ENCODE measurements at regions not wholly inside any gene's neighbourhood (a gene's known extent, or its start where the extent isn't known, plus 50 kb on each side); places are given as distances from the start of the nearest gene placed in this dataset.

- CTCF ChIA-PET: no interaction called here
- in situ Hi-C loops (cut with MboI; ENCODE audit: low sequenced_read_pairs): no loop called here
- no peaks in the 10 kb centered on the region for H3K79me1 ChIP-seq (ENCODE audit: low read depth in 1 of 2, low read length in 2 of 2)
- no peak overlapping the region for H3K23ac ChIP-seq (ENCODE audit: low read depth, low read length)
- POLR2A ChIA-PET (ENCODE audit: unreplicated experiment): no interaction called here
- H3K18ac ChIP-seq (ENCODE audit: low read depth, low read length): no peak overlapping the region
- TF ChIP-seq BHLHE40 (IDR thresholded peaks at IDR 0.05; ENCODE audit: low read depth, low read length) (no peak), RAD21 (IDR thresholded peaks at IDR 0.05; ENCODE audit: low read length) (no peak)
- BruUV-seq (replicated peaks): no TSS peak
- H3K4me2 ChIP-seq (ENCODE audit: low read depth, low read length): no peak overlapping the region
- dilution Hi-C loops (cut with HindIII; ENCODE audit: low sequenced_read_pairs, unreplicated experiment): no loop called here
- H3K14ac ChIP-seq (replicated peaks; ENCODE audit: low read depth, low read length): no peak overlapping the region
- no peak overlapping the region for H2BK5ac ChIP-seq (ENCODE audit: low read depth, low read length, poor library complexity, severe bottlenecking)
- 77% methylated on average over 14 of the region's 28 CpGs; no CpG with 5 or more reads in 1 of the 2 experiments for WGBS, 2 experiments (ENCODE audit: extremely low coverage in 2 of 2, insufficient read length in 1 of 2)
- H3K9me1 ChIP-seq (ENCODE audit: insufficient read depth, low read length): no peaks in the 10 kb centered on the region
- H4K20me1 ChIP-seq (ENCODE audit: insufficient read depth, low read length): no peaks in the 10 kb centered on the region
- H3K36me3 ChIP-seq (ENCODE audit: control insufficient read depth, insufficient read depth, low read length): no peaks in the 10 kb centered on the region
- H3K4me1 ChIP-seq (ENCODE audit: control insufficient read depth, insufficient read depth, low read length): no peaks in the 10 kb centered on the region
- peaks cover 20% of the 10 kb centered on the region for H3K27me3 ChIP-seq (ENCODE audit: control insufficient read depth, insufficient read depth, low read length)
- H3K4ac ChIP-seq (ENCODE audit: low read depth, low read length): no peak overlapping the region
- H3K4me3 ChIP-seq (ENCODE audit: insufficient read depth, low read depth, low read length): no peak overlapping the region
- ATAC-seq (ENCODE audit: low read depth) (no peak), DNase-seq (no peak)
- intact Hi-C loops (cut with micrococcal nuclease): no loop called here
- no peak overlapping the region for H3K56ac ChIP-seq (ENCODE audit: extremely low read depth, insufficient read depth, low read length)
- no peak overlapping the region for H2BK20ac ChIP-seq (ENCODE audit: low read depth, low read length)
- H3K27ac ChIP-seq (ENCODE audit: insufficient read depth, low read length): no peak overlapping the region
- H2AK5ac ChIP-seq (ENCODE audit: low read depth, low read length): no peak overlapping the region
- H4K5ac ChIP-seq (ENCODE audit: low read depth, low read length): no peak overlapping the region
- H3K9me3 ChIP-seq (ENCODE audit: control insufficient read depth, insufficient read depth, low read length): no peaks in the 10 kb centered on the region
- no peak overlapping the region for H2BK120ac ChIP-seq (ENCODE audit: low read depth, low read length)
- H3K9ac ChIP-seq (ENCODE audit: low read depth, low read length): no peak overlapping the region
- no peak overlapping the region for H2BK15ac ChIP-seq (ENCODE audit: low read depth, low read length)
- H4K8ac ChIP-seq (ENCODE audit: low read depth in 2 of 2, low read length in 2 of 2): no peak overlapping the region
- no peak overlapping the region for H2AFZ ChIP-seq (replicated peaks; ENCODE audit: low read length, poor library complexity)
- no peak overlapping the region for H2AK9ac ChIP-seq (replicated peaks; ENCODE audit: low read depth, low read length, poor library complexity)
- H4K91ac ChIP-seq (ENCODE audit: insufficient read depth, low read depth, low read length): no peak overlapping the region
These were observed 50.5 kb upstream of the FBRSL1 start for GRCh38 chr12:132439333-132439904.

All from IMR-90 (cell line).